ENCODE measurements at regions not wholly inside any gene's neighbourhood (a gene's known extent, or its start where the extent isn't known, plus 50 kb on each side); places are given as distances from the start of the nearest gene placed in this dataset.
"Not testable (repeated sequence)": the region's sequence is repeated elsewhere in the genome, so short reads cannot be mapped to it uniquely, and the experiment has no call there.

GRCh38 chr1:9442278-9442846, 96.9 kb upstream of the SLC25A33 start:
- DNase-seq = no peak

GRCh38 chr1:9442986-9443385, 96.3 kb upstream of the SLC25A33 start:
- DNase-seq = no peak

- no peak for DNase-seq
Measured at GRCh38 chr1:9443913-9444445, 95.3 kb upstream of the SLC25A33 start.

- no peak for DNase-seq
Measured at GRCh38 chr1:9444532-9444931, 94.7 kb upstream of the SLC25A33 start.

GRCh38 chr1:9445081-9445480, 94.2 kb upstream of the SLC25A33 start:
- DNase-seq = not testable (repeated sequence)

GRCh38 chr1:9447215-9447960, 91.9 kb upstream of the SLC25A33 start:
- no peak for DNase-seq

- DNase-seq = no peak
Measured at GRCh38 chr1:9448132-9449109, 90.8 kb upstream of the SLC25A33 start.

- DNase-seq = no peak
Measured at GRCh38 chr1:9449110-9449627, 90.1 kb upstream of the SLC25A33 start.

- no peak for DNase-seq
Measured at GRCh38 chr1:9449976-9450696, 89.1 kb upstream of the SLC25A33 start.

- DNase-seq = no peak
Measured at GRCh38 chr1:9451081-9451480, 88.2 kb upstream of the SLC25A33 start.

- DNase-seq = no peak
Measured at GRCh38 chr1:9452516-9453140, 86.6 kb upstream of the SLC25A33 start.

GRCh38 chr1:9453375-9453774, 85.9 kb upstream of the SLC25A33 start:
- no peak for DNase-seq

- DNase-seq = no peak
Measured at GRCh38 chr1:9453779-9454418, 85.4 kb upstream of the SLC25A33 start.

GRCh38 chr1:9454494-9455066, 84.7 kb upstream of the SLC25A33 start:
- no peak for DNase-seq

GRCh38 chr1:9455487-9456234, 83.6 kb upstream of the SLC25A33 start:
- peak; percentile 30 to 34 for DNase-seq

GRCh38 chr1:9456833-9457232, 82.4 kb upstream of the SLC25A33 start:
- DNase-seq = no peak

GRCh38 chr1:9459816-9460407, 79.4 kb upstream of the SLC25A33 start:
- DNase-seq = no peak

GRCh38 chr1:9465640-9466039, 73.6 kb upstream of the SLC25A33 start:
- no peak for DNase-seq
